CD14-positive monocyte (primary cell): ENCODE measurements at regions not wholly inside any gene's neighbourhood (a gene's known extent, or its start where the extent isn't known, plus 50 kb on each side); places are given as distances from the start of the nearest gene placed in this dataset.
"Not testable (repeated sequence)": the region's sequence is repeated elsewhere in the genome, so short reads cannot be mapped to it uniquely, and the experiment has no call there.

Experiments
- DNase-seq, 3 donors: peaks; one replicate each; pipeline ENCODE4 v3.0.0-alpha.2; 2011 to 2022
- H2AFZ ChIP-seq: 2 replicates; pipeline ENCODE4 v1.6.0; 2012; ENCODE audit warnings: mild to moderate bottlenecking, low read depth, low read length, inconsistent platforms; ENCODE audit not compliant: insufficient read depth, poor library complexity, severe bottlenecking
- H3K27ac ChIP-seq, 2 donors: 1 replicate in 1 of 2; 2 replicates in 1 of 2; pipeline ENCODE4 v1.5.1; 2012 to 2013; ENCODE audit warnings: low read length in 2 of 2, control low read depth in 1 of 2, inconsistent platforms in 1 of 2, low read depth in 1 of 2, mild to moderate bottlenecking in 1 of 2
- H3K27me3 ChIP-seq, 2 donors: one replicate each; pipeline versions ENCODE4 v1.6.0 to v1.6.1; 2011 to 2013; ENCODE audit warnings: low read length in 2 of 2; ENCODE audit not compliant: control insufficient read depth in 2 of 2, insufficient read depth in 2 of 2
- H3K36me3 ChIP-seq, 2 donors: replicated peaks in 1 of 2; 1 replicate in 1 of 2; 2 replicates in 1 of 2; pipeline versions ENCODE4 v1.5.1 to v1.6.1; 2012 to 2013; ENCODE audit warnings: low read length in 2 of 2, control low read depth in 1 of 2, inconsistent platforms in 1 of 2, mild to moderate bottlenecking in 1 of 2; ENCODE audit not compliant: insufficient read depth in 2 of 2, control insufficient read depth in 1 of 2
- H3K4me1 ChIP-seq, 2 donors: 1 replicate in 1 of 2; 2 replicates in 1 of 2; pipeline versions ENCODE4 v1.5.1 to v1.6.1; 2012 to 2013; ENCODE audit warnings: low read length in 2 of 2, control low read depth in 1 of 2, inconsistent platforms in 1 of 2, mild to moderate bottlenecking in 1 of 2, moderate library complexity in 1 of 2; ENCODE audit not compliant: insufficient read depth in 2 of 2, control insufficient read depth in 1 of 2
- H3K4me2 ChIP-seq: replicated peaks from 2 replicates; pipeline ENCODE3; 2012; ENCODE audit warnings: low read length, moderate library complexity, mild to moderate bottlenecking; ENCODE audit not compliant: poor library complexity, severe bottlenecking; ENCODE audit errors: extremely low read depth
- H3K4me3 ChIP-seq, 3 experiments: fragments of 200-600 bp in 1 of 3; sonication (generic) in 1 of 3; replicated peaks in 1 of 3; 1 replicate in 2 of 3; 2 replicates in 1 of 3; pipeline ENCODE4 v1.5.1; 2011 to 2013; ENCODE audit warnings: low read length in 3 of 3, mild to moderate bottlenecking in 3 of 3, control low read depth in 2 of 3, low read depth in 2 of 3, inconsistent platforms in 1 of 3, moderate library complexity in 1 of 3
- H3K79me2 ChIP-seq: 2 replicates; pipeline ENCODE4 v1.6.0; 2012; ENCODE audit warnings: mild to moderate bottlenecking, control low read depth, inconsistent platforms, low read length, moderate library complexity; ENCODE audit not compliant: insufficient read depth
- H3K9ac ChIP-seq: 2 replicates; pipeline ENCODE4 v1.6.0; 2017; ENCODE audit warnings: low read length, mild to moderate bottlenecking; ENCODE audit not compliant: insufficient read depth, poor library complexity, severe bottlenecking
- H3K9me3 ChIP-seq, 2 donors: replicated peaks in 1 of 2; 1 replicate in 1 of 2; 2 replicates in 1 of 2; pipeline versions ENCODE4 v1.5.1 to v1.6.1; 2012 to 2013; ENCODE audit warnings: low read length in 2 of 2, control low read depth in 1 of 2; ENCODE audit not compliant: control insufficient read depth in 1 of 2, insufficient read depth in 1 of 2
- H4K20me1 ChIP-seq: 2 replicates; pipeline ENCODE4 v1.6.0; 2012; ENCODE audit warnings: mild to moderate bottlenecking, low read length, control low read depth, moderate library complexity; ENCODE audit not compliant: insufficient read depth
- H3K27ac Mint-ChIP-seq, 7 donors: one replicate each; pipeline ENCODE4 v1.8.0; 2020; ENCODE audit warnings: mild to moderate bottlenecking in 7 of 7, mixed read lengths in 7 of 7, moderate library complexity in 6 of 7, inconsistent platforms in 2 of 7
- H3K27me3 Mint-ChIP-seq, 3 donors: one replicate each; pipeline ENCODE4 v1.8.0; 2021 to 2022; ENCODE audit warnings: low read depth in 3 of 3, mild to moderate bottlenecking in 3 of 3, mixed read lengths in 3 of 3, moderate library complexity in 3 of 3, inconsistent platforms in 1 of 3
- H3K36me3 Mint-ChIP-seq, 2 donors: one replicate each; pipeline ENCODE4 v1.8.0; 2020; ENCODE audit warnings: mixed read lengths in 2 of 2, inconsistent platforms in 1 of 2, mild to moderate bottlenecking in 1 of 2
- H3K4me1 Mint-ChIP-seq: one replicate; pipeline ENCODE4 v1.8.0; 2020; ENCODE audit warnings: mild to moderate bottlenecking, mixed read lengths
- H3K4me3 Mint-ChIP-seq, 2 donors: one replicate each; pipeline ENCODE4 v1.8.0; 2020; ENCODE audit warnings: mild to moderate bottlenecking in 2 of 2, mixed read lengths in 2 of 2, moderate library complexity in 1 of 2
- H3K9me3 Mint-ChIP-seq, 7 donors: one replicate each; pipeline ENCODE4 v1.8.0; 2020 to 2022; ENCODE audit warnings: mixed read lengths in 7 of 7, mild to moderate bottlenecking in 6 of 7, moderate library complexity in 6 of 7, inconsistent platforms in 2 of 7
- CTCF ChIP-seq: fragments of 200-600 bp; IDR thresholded peaks from one replicate; pipeline ENCODE4 v1.8.0; 2022; ENCODE audit warnings: antibody characterized with exemption, mild to moderate bottlenecking
- WGBS: methylation state at CpG from one replicate; pipeline ENCODE4 v1.1.5; 2013; ENCODE audit warnings: missing lambda C conversion rate; ENCODE audit not compliant: insufficient coverage; 5-methylcytosine and 5-hydroxymethylcytosine counted together
- intact Hi-C, 2 donors: fragments of 100-400 bp; cut with micrococcal nuclease; formaldehyde crosslinking; loops; one replicate each; pipeline versions ENCODE4 v1.15.0 to v1.15.1; 2023

- H3K4me1 Mint-ChIP-seq: peaks cover 21% of the 10 kb centered on the region
- peaks cover 0 to 13% of the 10 kb centered on the region in 2 donors for H3K9me3 ChIP-seq
- H3K79me2 ChIP-seq: no peaks in the 10 kb centered on the region
- H3K4me3 Mint-ChIP-seq: no peak overlapping the region
- H3K27ac Mint-ChIP-seq: no peak overlapping the region
- no peaks in the 10 kb centered on the region for H4K20me1 ChIP-seq
- H3K27me3 Mint-ChIP-seq: no peaks in the 10 kb centered on the region
- intact Hi-C loops: no loop called here
- WGBS: 97% methylated on average over 3 of the region's 6 CpGs
- H3K36me3 ChIP-seq: no peaks in the 10 kb centered on the region
- no peak overlapping the region for H2AFZ ChIP-seq
- no peak overlapping the region for H3K4me2 ChIP-seq
- H3K27ac ChIP-seq: no peak overlapping the region
- no peak for TF ChIP-seq CTCF
- no peak overlapping the region for H3K4me3 ChIP-seq
- no peaks in the 10 kb centered on the region for H3K36me3 Mint-ChIP-seq
- H3K9me3 Mint-ChIP-seq: peaks cover 2 to 11% (median 7%) of the 10 kb centered on the region in 7 donors
- H3K27me3 ChIP-seq: no peaks in the 10 kb centered on the region
- H3K4me1 ChIP-seq: peaks cover 4 to 6% of the 10 kb centered on the region in 2 donors
- DNase-seq: no peak
- H3K9ac ChIP-seq: no peak overlapping the region
Observed at GRCh38 chr14:86761611-86762010, 1231.4 kb downstream of the GALC start.

- DNase-seq: no peak
- TF ChIP-seq CTCF: no peak
- Histone ChIP-seq H3K79me2 (no peaks in the 10 kb centered on the region), H3K27ac (no peak overlapping the region), H2AFZ (no peak overlapping the region), H3K27me3 (no peaks in the 10 kb centered on the region), H3K9me3 (peaks cover 17 to 18% of the 10 kb centered on the region in 2 donors), H3K4me2 (no peak overlapping the region), H4K20me1 (no peaks in the 10 kb centered on the region), H3K36me3 (no peaks in the 10 kb centered on the region), H3K4me3 (no peak overlapping the region), H3K4me1 (no peaks in the 10 kb centered on the region), H3K9ac (no peak overlapping the region)
- peaks cover 12 to 28% (median 17%) of the 10 kb centered on the region in 7 donors for H3K9me3 Mint-ChIP-seq
- H3K36me3 Mint-ChIP-seq: no peaks in the 10 kb centered on the region
- H3K4me3 Mint-ChIP-seq: no peak overlapping the region
- no peaks in the 10 kb centered on the region for H3K27me3 Mint-ChIP-seq
- WGBS: 53% methylated on average over 4 of the region's 7 CpGs
- H3K27ac Mint-ChIP-seq: no peak overlapping the region
- no peaks in the 10 kb centered on the region for H3K4me1 Mint-ChIP-seq
- intact Hi-C loops: no loop called here
Observed at GRCh38 chr14:86756521-86757190, 1226.7 kb downstream of the FLRT2 start.

- H3K4me2 ChIP-seq, H3K27ac ChIP-seq, H3K4me1 ChIP-seq, intact Hi-C loops, DNase-seq, H3K36me3 ChIP-seq, H3K4me3 Mint-ChIP-seq, H3K27me3 ChIP-seq, H3K9ac ChIP-seq, H3K4me1 Mint-ChIP-seq, H3K36me3 Mint-ChIP-seq, H3K27ac Mint-ChIP-seq, H4K20me1 ChIP-seq, H3K4me3 ChIP-seq, H2AFZ ChIP-seq, H3K79me2 ChIP-seq, H3K27me3 Mint-ChIP-seq: not testable (repeated sequence)
- 87% methylated on average over 4 of the region's 4 CpGs for WGBS
- peaks cover 23% of the 10 kb centered on the region in 2 donors for H3K9me3 ChIP-seq
- H3K9me3 Mint-ChIP-seq: peaks cover 28 to 50% (median 43%) of the 10 kb centered on the region in 7 donors
Observed at GRCh38 chr14:86750488-86750887, 1220.5 kb downstream of the FLRT2 start.
